ENCODE measurements at regions not wholly inside any gene's neighbourhood (a gene's known extent, or its start where the extent isn't known, plus 50 kb on each side); places are given as distances from the start of the nearest gene placed in this dataset.
"Not testable (repeated sequence)": the region's sequence is repeated elsewhere in the genome, so short reads cannot be mapped to it uniquely, and the experiment has no call there.

DNA sequence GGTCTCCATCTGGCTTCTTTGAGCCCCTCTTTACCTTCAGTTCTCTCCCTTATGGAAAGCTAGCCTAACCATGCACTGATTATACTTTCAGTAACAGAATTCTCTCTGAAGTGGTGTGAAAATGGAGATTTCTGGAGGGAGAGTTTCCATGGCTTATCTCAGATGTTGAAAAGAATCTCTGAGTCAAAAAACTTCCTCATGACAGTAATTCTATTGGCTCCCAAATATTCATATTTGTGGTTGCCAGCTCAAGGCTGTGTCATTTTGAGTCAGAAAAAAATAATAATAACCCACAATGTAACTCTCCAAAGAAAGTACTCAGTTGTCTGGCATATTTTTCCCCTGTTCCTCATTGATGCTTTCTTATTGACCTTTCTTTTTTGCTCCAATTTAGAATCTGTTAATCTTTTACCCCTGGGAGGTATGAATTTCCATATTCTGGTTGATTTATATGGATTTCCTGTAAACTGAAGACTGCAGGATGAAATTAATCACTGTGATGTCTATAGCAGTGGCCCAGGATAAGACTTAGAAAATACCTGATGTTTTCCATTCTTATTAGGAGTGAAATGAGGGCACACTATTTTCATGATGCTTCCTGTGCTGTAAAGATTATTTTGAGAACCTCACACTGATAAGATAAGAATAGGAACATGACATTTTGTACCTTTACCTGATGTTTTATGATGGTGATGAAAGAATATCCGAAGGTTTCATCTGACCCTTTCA lies 149.5 kb upstream of the EPHA3 start:
- DNase-seq (ENCODE audit: low spot score), result no peak

DNA sequence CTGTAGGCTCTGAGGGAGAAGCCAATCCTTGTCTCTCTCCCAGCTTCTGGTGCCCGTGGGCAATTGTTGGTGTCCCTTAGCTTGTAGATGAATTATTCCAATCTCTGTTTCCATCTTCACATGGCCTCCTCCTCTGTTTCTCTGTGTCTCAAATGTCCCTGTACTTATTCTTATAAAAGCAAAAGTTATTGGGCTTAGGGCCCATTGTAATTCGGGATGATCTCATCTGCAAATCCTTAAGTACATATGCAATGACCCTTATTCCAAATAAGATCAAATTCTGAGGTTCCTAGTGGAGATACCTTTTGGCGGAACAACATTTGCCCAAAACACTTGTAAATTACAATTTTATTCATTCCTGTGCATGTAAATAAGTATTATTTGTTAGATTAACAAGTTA lies 147.4 kb upstream of the EPHA3 start:
- DNase-seq (ENCODE audit: low spot score), result no peak

GRCh38 chr3:88963003-88963402 lies 144.4 kb upstream of the EPHA3 start:
- DNase-seq (ENCODE audit: low spot score), result no peak

GRCh38 chr3:88979760-88980159 lies 127.7 kb upstream of the EPHA3 start:
- no peak for DNase-seq (ENCODE audit: low spot score)

GRCh38 chr3:88983458-88983857 lies 124.0 kb upstream of the EPHA3 start:
- no peak for DNase-seq (ENCODE audit: low spot score)

GRCh38 chr3:88984256-88984655 lies 123.2 kb upstream of the EPHA3 start:
- DNase-seq (ENCODE audit: low spot score), result no peak

- no peak for DNase-seq (ENCODE audit: low spot score)
Measured at GRCh38 chr3:88984832-88985231, 122.6 kb upstream of the EPHA3 start.

DNA sequence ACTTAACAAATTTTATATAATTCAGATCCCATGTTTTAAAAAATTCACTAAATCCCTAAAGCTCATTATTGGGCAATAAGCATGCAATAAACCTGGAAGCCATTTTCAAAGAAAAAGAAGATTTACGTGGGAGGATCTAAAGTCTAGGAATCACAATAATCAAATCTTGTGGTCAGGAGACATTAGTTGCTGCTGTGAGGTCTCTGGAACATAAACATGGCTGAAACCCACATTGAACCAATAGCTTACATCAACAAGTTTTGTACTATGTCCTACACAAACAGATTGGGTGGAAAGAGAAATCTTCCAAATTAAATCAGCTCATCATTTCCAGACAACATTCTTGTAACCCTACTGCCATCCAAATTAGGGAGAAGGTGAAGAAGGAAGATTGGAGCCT lies 121.9 kb upstream of the EPHA3 start:
- DNase-seq (ENCODE audit: low spot score), result no peak

GRCh38 chr3:88986834-88987233 lies 120.6 kb upstream of the EPHA3 start:
- no peak for DNase-seq (ENCODE audit: low spot score)

- DNase-seq (ENCODE audit: low spot score), result no peak
Measured at GRCh38 chr3:88987776-88988175, 119.6 kb upstream of the EPHA3 start.

DNA sequence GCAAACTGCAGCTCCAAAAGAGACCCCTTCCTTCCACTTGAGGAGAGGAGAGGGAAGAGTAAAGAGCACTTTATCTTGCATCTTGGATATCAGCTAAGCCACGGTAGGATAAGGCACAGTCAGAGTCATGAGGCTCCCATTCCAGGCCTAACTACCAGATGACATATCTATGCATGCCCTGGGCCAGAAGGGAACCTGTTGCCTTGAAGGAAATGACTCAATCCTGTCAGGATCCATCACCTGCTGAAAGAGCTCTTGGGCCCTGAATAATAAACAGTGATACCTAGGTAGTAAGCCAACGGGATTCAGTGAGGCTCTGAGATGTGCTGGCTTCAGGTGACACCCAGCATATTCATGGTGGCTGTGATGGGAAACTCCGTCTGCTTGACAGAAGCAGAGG lies 118.5 kb upstream of the EPHA3 start:
- no peak for DNase-seq (ENCODE audit: low spot score)

DNA sequence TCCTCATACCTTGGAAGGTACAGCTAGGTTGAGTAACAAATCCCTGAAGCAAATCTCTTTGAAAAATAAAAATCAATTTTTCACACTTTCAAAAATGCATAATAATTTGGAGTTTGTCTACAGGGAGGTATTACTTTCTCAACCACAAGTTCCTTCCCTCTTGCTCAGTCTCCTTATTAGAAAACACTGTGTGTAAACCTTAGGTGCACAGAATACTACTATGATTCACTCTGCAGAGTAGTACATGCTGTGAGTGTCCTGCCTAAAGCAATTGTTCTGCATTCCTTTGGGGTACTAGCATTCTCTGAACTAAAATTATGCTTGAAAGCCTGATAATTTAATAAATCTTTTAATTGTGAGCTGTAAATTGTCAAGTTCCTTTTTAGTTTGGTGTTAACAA lies 115.9 kb upstream of the EPHA3 start:
- no peak for DNase-seq (ENCODE audit: low spot score)

- DNase-seq (ENCODE audit: low spot score), result no peak
Measured at GRCh38 chr3:88996691-88997090, 110.7 kb upstream of the EPHA3 start.

DNA sequence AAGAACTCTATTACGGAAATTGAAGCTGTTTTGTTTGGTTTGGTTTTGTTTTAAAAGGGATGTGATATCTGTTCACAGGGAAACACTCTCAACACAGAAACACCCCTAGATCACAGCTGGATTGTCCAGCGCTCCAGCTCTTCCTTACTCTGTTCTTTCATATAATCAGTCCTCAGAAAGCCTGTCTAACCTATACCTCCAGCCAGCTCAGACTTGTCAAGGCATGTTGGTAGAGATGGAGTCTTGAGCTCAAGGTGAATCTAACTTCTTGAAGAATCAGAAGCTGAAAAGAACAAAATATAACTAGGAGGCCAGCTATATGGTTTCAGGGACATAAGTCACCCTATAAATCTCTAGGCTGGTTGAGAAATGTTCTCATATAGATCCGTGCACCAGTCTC lies 110.2 kb upstream of the EPHA3 start:
- DNase-seq (ENCODE audit: low spot score), result no peak

DNA sequence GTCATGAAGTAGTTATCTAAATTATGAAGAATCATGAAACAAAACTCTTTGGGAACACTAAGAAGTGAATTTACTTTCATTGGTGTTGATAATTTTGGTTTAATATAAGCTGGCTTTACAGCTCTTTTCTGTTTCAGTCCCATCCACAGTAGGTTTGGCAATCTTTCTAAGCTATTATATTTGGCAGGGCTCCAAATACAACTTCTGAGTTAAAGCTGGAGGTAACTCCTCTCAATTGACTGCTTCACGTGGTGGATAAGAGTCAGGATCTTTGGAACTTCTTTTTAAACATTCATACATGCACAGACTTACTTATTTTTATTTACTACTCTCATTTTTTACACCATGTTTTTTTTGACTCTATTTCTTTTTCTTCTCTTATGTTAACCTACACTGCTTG lies 106.5 kb upstream of the EPHA3 start:
- no peak for DNase-seq (ENCODE audit: low spot score)

- DNase-seq (ENCODE audit: low spot score), result no peak
Measured at GRCh38 chr3:89002191-89002590, 105.2 kb upstream of the EPHA3 start.

GRCh38 chr3:89013536-89013935 lies 93.9 kb upstream of the EPHA3 start:
- no peak for DNase-seq (ENCODE audit: low spot score)

GRCh38 chr3:89017531-89017930 lies 89.9 kb upstream of the EPHA3 start:
- DNase-seq (ENCODE audit: low spot score), result no peak

- no peak for DNase-seq (ENCODE audit: low spot score)
Measured at GRCh38 chr3:89025185-89025584, 82.2 kb upstream of the EPHA3 start.

- DNase-seq (ENCODE audit: low spot score), result no peak
Measured at GRCh38 chr3:89032346-89033013, 74.9 kb upstream of the EPHA3 start.

GRCh38 chr3:89034723-89035122 lies 72.7 kb upstream of the EPHA3 start:
- DNase-seq (ENCODE audit: low spot score), result not testable (repeated sequence)

- no peak for DNase-seq (ENCODE audit: low spot score)
Measured at GRCh38 chr3:89038869-89039268, 68.6 kb upstream of the EPHA3 start.

- DNase-seq (ENCODE audit: low spot score), result no peak
Measured at GRCh38 chr3:89042236-89042835, 65.1 kb upstream of the EPHA3 start.

All from activated CD4-positive, alpha-beta T cell treated with anti-CD3 and anti-CD28 coated beads, Interleukin-2, Interleukin-4, amounts not matched to agents 100 ng/mL and 50 ng/mL, durations not matched to agents 16 hours and 8 hours (primary cell).